HEK293 (cell line): ENCODE measurements at regions not wholly inside any gene's neighbourhood (a gene's known extent, or its start where the extent isn't known, plus 50 kb on each side); places are given as distances from the start of the nearest gene placed in this dataset.

Experiments
- KLF1 ChIP-seq: fragments of 450-650 bp; formaldehyde crosslinking; IDR thresholded peaks from 2 replicates; pipeline ENCODE4 v1.5.1; 2016; ENCODE audit warnings: missing biosample characterization, missing genetic modification characterization
- SETDB1 ChIP-seq: IDR thresholded peaks from one replicate; pipeline ENCODE4 v1.6.1; 2017; ENCODE audit warnings: mild to moderate bottlenecking, low read length, moderate library complexity, mixed read lengths; ENCODE audit not compliant: insufficient read length
- TSHZ1 ChIP-seq: fragments of 450-650 bp; formaldehyde crosslinking; IDR thresholded peaks from 2 replicates; pipeline ENCODE4 v1.5.1; 2016; ENCODE audit warnings: missing biosample characterization, missing genetic modification characterization, borderline replicate concordance
- ZBTB17 ChIP-seq: fragments of 450-650 bp; formaldehyde crosslinking; IDR thresholded peaks from 2 replicates; pipeline ENCODE4 v1.5.1; 2016; ENCODE audit warnings: missing biosample characterization, missing genetic modification characterization
- ZNF10 ChIP-seq: fragments of 450-650 bp; formaldehyde crosslinking; IDR thresholded peaks from 2 replicates; pipeline ENCODE4 v1.5.1; 2017; ENCODE audit warnings: missing biosample characterization, missing genetic modification characterization
- ZNF398 ChIP-seq: fragments of 450-650 bp; formaldehyde crosslinking; IDR thresholded peaks from 2 replicates; pipeline ENCODE4 v1.5.1; 2017; ENCODE audit warnings: missing biosample characterization, missing genetic modification characterization
- ZNF48 ChIP-seq: fragments of 450-650 bp; formaldehyde crosslinking; IDR thresholded peaks from 2 replicates; pipeline ENCODE4 v1.5.1; 2016; ENCODE audit warnings: missing biosample characterization, missing genetic modification characterization
- ZNF623 ChIP-seq: fragments of 450-650 bp; formaldehyde crosslinking; IDR thresholded peaks from 2 replicates; pipeline ENCODE4 v1.5.1; 2016; ENCODE audit warnings: missing biosample characterization, missing genetic modification characterization
- ZNF654 ChIP-seq: fragments of 450-650 bp; formaldehyde crosslinking; IDR thresholded peaks from 2 replicates; pipeline ENCODE4 v1.5.1; 2016; ENCODE audit warnings: low read depth, missing biosample characterization, missing genetic modification characterization
- ZSCAN16 ChIP-seq: fragments of 450-650 bp; formaldehyde crosslinking; IDR thresholded peaks from 2 replicates; pipeline ENCODE4 v1.5.1; 2016; ENCODE audit warnings: missing biosample characterization, missing genetic modification characterization
- TF ChIP-seq, protein P1 (sequence below): fragments of 450-650 bp; formaldehyde crosslinking; IDR thresholded peaks from 2 replicates; pipeline ENCODE4 v1.5.1; 2016; ENCODE audit warnings: missing biosample characterization, missing genetic modification characterization
- TF ChIP-seq, protein P2 (sequence below): fragments of 450-650 bp; formaldehyde crosslinking; IDR thresholded peaks from 2 replicates; pipeline ENCODE4 v1.5.1; 2016; ENCODE audit warnings: missing biosample characterization, missing genetic modification characterization

- TF ChIP-seq ZNF654 (0 out of 2 replicates have a peak, but pooled peaks have one; percentile 6), ZNF623 (tag by site-specific recombination) (peak; percentile 58), ZNF398 (tag by site-specific recombination) (no peak), ZSCAN16 (no peak), SETDB1 (no peak), ZNF10 (tag by site-specific recombination) (no peak), TSHZ1 (no peak), KLF1 (no peak), ZNF48 (tag by site-specific recombination) (no peak), ZBTB17 (no peak)
- TF ChIP-seq, protein P1, sequence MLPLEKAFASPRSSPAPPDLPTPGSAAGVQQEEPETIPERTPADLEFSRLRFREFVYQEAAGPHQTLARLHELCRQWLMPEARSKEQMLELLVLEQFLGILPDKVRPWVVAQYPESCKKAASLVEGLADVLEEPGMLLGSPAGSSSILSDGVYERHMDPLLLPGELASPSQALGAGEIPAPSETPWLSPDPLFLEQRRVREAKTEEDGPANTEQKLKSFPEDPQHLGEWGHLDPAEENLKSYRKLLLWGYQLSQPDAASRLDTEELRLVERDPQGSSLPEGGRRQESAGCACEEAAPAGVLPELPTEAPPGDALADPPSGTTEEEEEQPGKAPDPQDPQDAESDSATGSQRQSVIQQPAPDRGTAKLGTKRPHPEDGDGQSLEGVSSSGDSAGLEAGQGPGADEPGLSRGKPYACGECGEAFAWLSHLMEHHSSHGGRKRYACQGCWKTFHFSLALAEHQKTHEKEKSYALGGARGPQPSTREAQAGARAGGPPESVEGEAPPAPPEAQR (tag by site-specific recombination), result no peak
- TF ChIP-seq, protein P2, sequence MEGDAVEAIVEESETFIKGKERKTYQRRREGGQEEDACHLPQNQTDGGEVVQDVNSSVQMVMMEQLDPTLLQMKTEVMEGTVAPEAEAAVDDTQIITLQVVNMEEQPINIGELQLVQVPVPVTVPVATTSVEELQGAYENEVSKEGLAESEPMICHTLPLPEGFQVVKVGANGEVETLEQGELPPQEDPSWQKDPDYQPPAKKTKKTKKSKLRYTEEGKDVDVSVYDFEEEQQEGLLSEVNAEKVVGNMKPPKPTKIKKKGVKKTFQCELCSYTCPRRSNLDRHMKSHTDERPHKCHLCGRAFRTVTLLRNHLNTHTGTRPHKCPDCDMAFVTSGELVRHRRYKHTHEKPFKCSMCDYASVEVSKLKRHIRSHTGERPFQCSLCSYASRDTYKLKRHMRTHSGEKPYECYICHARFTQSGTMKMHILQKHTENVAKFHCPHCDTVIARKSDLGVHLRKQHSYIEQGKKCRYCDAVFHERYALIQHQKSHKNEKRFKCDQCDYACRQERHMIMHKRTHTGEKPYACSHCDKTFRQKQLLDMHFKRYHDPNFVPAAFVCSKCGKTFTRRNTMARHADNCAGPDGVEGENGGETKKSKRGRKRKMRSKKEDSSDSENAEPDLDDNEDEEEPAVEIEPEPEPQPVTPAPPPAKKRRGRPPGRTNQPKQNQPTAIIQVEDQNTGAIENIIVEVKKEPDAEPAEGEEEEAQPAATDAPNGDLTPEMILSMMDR (tag by site-specific recombination), result no peak
These were observed 339.9 kb upstream of the OLFM3 start for GRCh38 chr1:102336602-102337001.
